ENCODE measurements at regions not wholly inside any gene's neighbourhood (a gene's known extent, or its start where the extent isn't known, plus 50 kb on each side); places are given as distances from the start of the nearest gene placed in this dataset.

- no peak for DNase-seq
- Histone ChIP-seq H3K27me3 (no peaks in the 10 kb centered on the region), H3K9me3 (replicated peaks in 1 of 3) (no peaks in the 10 kb centered on the region), H3K36me3 (replicated peaks in 1 of 2) (no peaks in the 10 kb centered on the region), H3K4me3 (no peak overlapping the region), H3K4me1 (replicated peaks in 1 of 2) (no peaks in the 10 kb centered on the region), H3K27ac (no peak overlapping the region)
- 50 to 62% (median 53%) methylated on average over 1 of the region's 1 CpG for WGBS, 4 donors
- TF ChIP-seq POLR2A (IDR thresholded peaks at IDR 0.05) (no peak), CTCF (IDR thresholded peaks at IDR 0.05) (no peak)
- intact Hi-C loops (cut with DNase I): no loop called here
Observed at GRCh38 chr11:109236696-109237095, 185.3 kb upstream of the C11orf87 start.

DNA sequence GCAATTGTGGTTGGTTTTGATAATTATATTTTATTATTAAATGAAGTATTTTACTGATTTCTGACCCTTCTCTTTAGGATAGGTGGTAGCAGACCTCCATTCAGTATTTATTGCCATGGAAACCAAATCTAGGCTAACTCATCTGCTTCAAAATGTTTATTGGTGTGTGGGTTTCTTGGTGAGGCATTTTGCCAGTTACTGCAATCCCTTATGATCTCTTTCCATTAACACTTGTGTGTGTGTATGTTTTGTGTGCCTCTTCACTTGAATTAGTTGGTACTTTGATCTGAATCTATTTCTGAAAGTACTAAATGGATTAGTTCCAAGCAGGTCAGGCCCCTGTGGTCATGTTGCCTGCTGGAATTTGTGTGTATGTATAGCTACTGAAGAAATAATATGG lies 184.4 kb upstream of the C11orf87 start:
- Histone ChIP-seq H3K9me3 (replicated peaks in 1 of 3) (no peaks in the 10 kb centered on the region), H3K4me3 (no peak overlapping the region), H3K27ac (no peak overlapping the region), H3K27me3 (no peaks in the 10 kb centered on the region), H3K36me3 (replicated peaks in 1 of 2) (no peaks in the 10 kb centered on the region), H3K4me1 (replicated peaks in 1 of 2) (no peaks in the 10 kb centered on the region)
- no peak for TF ChIP-seq CTCF (IDR thresholded peaks at IDR 0.05)
- no peak for TF ChIP-seq POLR2A (IDR thresholded peaks at IDR 0.05)
- DNase-seq: no peak
- intact Hi-C loops (cut with DNase I): no loop called here

DNA sequence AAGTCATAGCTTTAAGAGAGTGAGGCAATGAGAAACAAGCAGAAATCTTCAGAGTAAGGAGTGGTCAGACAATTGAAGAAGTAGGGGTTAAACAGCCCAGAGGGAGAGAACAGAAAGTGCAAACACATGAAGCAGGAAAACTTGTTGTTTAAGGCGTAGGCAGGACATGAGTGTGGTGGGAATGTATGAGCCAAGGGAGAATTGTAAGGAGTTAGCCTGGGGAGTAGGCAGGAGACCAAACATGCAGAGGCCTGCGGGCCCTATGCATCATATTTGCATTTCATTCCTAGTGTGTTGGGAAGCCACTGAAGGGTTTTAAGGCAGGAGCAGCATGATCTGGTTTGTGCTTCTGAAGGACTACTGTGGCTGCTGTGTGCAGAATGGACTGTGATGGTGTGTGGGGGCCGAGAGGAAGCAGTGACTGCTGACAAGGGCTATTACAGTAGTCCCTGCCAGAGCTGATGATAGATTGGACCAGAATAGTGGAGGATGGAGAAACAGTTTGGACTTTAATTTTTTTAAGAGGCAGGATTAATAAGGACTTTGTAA lies 179.9 kb upstream of the C11orf87 start:
- 69 to 79% (median 76%) methylated on average over 3 of the region's 3 CpGs for WGBS, 4 donors
- intact Hi-C loops (cut with DNase I): no loop called here
- H3K9me3 ChIP-seq (replicated peaks in 1 of 3): no peaks in the 10 kb centered on the region
- DNase-seq: no peak
- H3K4me3 ChIP-seq: no peak overlapping the region
- no peak overlapping the region for H3K27ac ChIP-seq
- TF ChIP-seq POLR2A (IDR thresholded peaks at IDR 0.05) (no peak), CTCF (IDR thresholded peaks at IDR 0.05) (no peak)
- H3K36me3 ChIP-seq (replicated peaks in 1 of 2): no peaks in the 10 kb centered on the region
- H3K27me3 ChIP-seq: no peaks in the 10 kb centered on the region
- H3K4me1 ChIP-seq (replicated peaks in 1 of 2): no peaks in the 10 kb centered on the region

- no peaks in the 10 kb centered on the region for H3K27me3 ChIP-seq
- no peaks in the 10 kb centered on the region for H3K4me1 ChIP-seq (replicated peaks in 1 of 2)
- DNase-seq: no peak
- no peak overlapping the region for H3K4me3 ChIP-seq
- no peaks in the 10 kb centered on the region for H3K9me3 ChIP-seq (replicated peaks in 1 of 3)
- TF ChIP-seq POLR2A (IDR thresholded peaks at IDR 0.05): no peak
- no peak for TF ChIP-seq CTCF (IDR thresholded peaks at IDR 0.05)
- 77 to 87% (median 78%) methylated on average over 5 of the region's 5 CpGs for WGBS, 4 donors
- intact Hi-C loops (cut with DNase I): no loop called here
- no peak overlapping the region for H3K27ac ChIP-seq
- no peaks in the 10 kb centered on the region for H3K36me3 ChIP-seq (replicated peaks in 1 of 2)
Observed at GRCh38 chr11:109247071-109247470, 174.9 kb upstream of the C11orf87 start.

Measured in adrenal gland (tissue), 9 donors.